Esophagus (tissue), 2 donors: ENCODE measurements at regions not wholly inside any gene's neighbourhood (a gene's known extent, or its start where the extent isn't known, plus 50 kb on each side); places are given as distances from the start of the nearest gene placed in this dataset.

ENCODE experiments used
- H3K27ac ChIP-seq, 2 donors: one replicate each; pipeline ENCODE4 v1.5.1; 2013; ENCODE audit warnings: low read depth in 2 of 2, mild to moderate bottlenecking in 2 of 2, inconsistent platforms in 1 of 2, low read length in 1 of 2, moderate library complexity in 1 of 2
- H3K27me3 ChIP-seq, 2 donors: one replicate each; pipeline ENCODE4 v1.6.1; 2013; ENCODE audit warnings: low read length in 2 of 2, control low read depth in 1 of 2, mild to moderate bottlenecking in 1 of 2; ENCODE audit not compliant: insufficient read depth in 2 of 2, control insufficient read depth in 1 of 2
- H3K36me3 ChIP-seq, 2 donors: one replicate each; pipeline ENCODE4 v1.6.1; 2013; ENCODE audit warnings: low read length in 1 of 2; ENCODE audit not compliant: control insufficient read depth in 2 of 2, insufficient read depth in 2 of 2
- H3K4me1 ChIP-seq, 2 donors: one replicate each; pipeline ENCODE4 v1.6.1; 2013; ENCODE audit warnings: low read length in 1 of 2; ENCODE audit not compliant: control insufficient read depth in 2 of 2, insufficient read depth in 2 of 2
- H3K4me3 ChIP-seq, 2 donors: one replicate each; pipeline ENCODE4 v1.5.1; 2013; ENCODE audit warnings: low read length in 2 of 2, mild to moderate bottlenecking in 2 of 2, low read depth in 1 of 2, moderate library complexity in 1 of 2
- H3K9me3 ChIP-seq, 2 donors: one replicate each; pipeline ENCODE4 v1.6.1; 2013; ENCODE audit warnings: mild to moderate bottlenecking in 2 of 2, low read depth in 1 of 2, low read length in 1 of 2, moderate library complexity in 1 of 2; ENCODE audit not compliant: control insufficient read depth in 2 of 2, insufficient read depth in 1 of 2
- WGBS, 2 donors: extraction: QIAGEN DNeasy Blood & Tissue Kit; methylation state at CpG; one replicate each; pipeline ENCODE4 v1.1.7; 2013; 5-methylcytosine and 5-hydroxymethylcytosine counted together
- donor health status: healthy with polysubstance abuse.
- donor health status: Bipolar disorder and iron deficiency.

GRCh38 chr4:137378393-137378792 lies 153.9 kb downstream of the PCDH18 start:
- 64% methylated on average over 3 of the region's 3 CpGs for WGBS, 2 donors
- Histone ChIP-seq H3K4me1 (no peaks in the 10 kb centered on the region), H3K27ac (no peak overlapping the region), H3K4me3 (no peak overlapping the region), H3K9me3 (no peaks in the 10 kb centered on the region), H3K36me3 (no peaks in the 10 kb centered on the region), H3K27me3 (no peaks in the 10 kb centered on the region)

- Histone ChIP-seq H3K4me1 (no peaks in the 10 kb centered on the region), H3K36me3 (no peaks in the 10 kb centered on the region), H3K9me3 (no peaks in the 10 kb centered on the region), H3K27me3 (no peaks in the 10 kb centered on the region), H3K4me3 (no peak overlapping the region), H3K27ac (no peak overlapping the region)
- WGBS, 2 donors = 67 to 69% methylated on average over 2 of the region's 2 CpGs
Observed at GRCh38 chr4:137376312-137376711, 156.0 kb downstream of the PCDH18 start.

GRCh38 chr4:137375111-137375850 lies 157.0 kb downstream of the PCDH18 start:
- no peaks in the 10 kb centered on the region for H3K9me3 ChIP-seq
- 54 to 76% methylated on average over 2 of the region's 2 CpGs for WGBS, 2 donors
- no peaks in the 10 kb centered on the region for H3K36me3 ChIP-seq
- no peak overlapping the region for H3K27ac ChIP-seq
- H3K4me1 ChIP-seq = no peaks in the 10 kb centered on the region
- no peaks in the 10 kb centered on the region for H3K27me3 ChIP-seq
- H3K4me3 ChIP-seq = no peak overlapping the region

- Histone ChIP-seq H3K27ac (no peak overlapping the region), H3K27me3 (no peaks in the 10 kb centered on the region), H3K9me3 (no peaks in the 10 kb centered on the region), H3K36me3 (no peaks in the 10 kb centered on the region), H3K4me3 (no peak overlapping the region), H3K4me1 (no peaks in the 10 kb centered on the region)
- 53 to 59% methylated on average over 2 of the region's 2 CpGs for WGBS, 2 donors
Observed at GRCh38 chr4:137370679-137371078, 161.6 kb downstream of the PCDH18 start.

GRCh38 chr4:137370206-137370633 lies 162.1 kb downstream of the PCDH18 start:
- 35 to 36% methylated on average over 3 of the region's 3 CpGs for WGBS, 2 donors
- H3K27me3 ChIP-seq = no peaks in the 10 kb centered on the region
- H3K9me3 ChIP-seq = no peaks in the 10 kb centered on the region
- no peaks in the 10 kb centered on the region for H3K36me3 ChIP-seq
- no peak overlapping the region for H3K4me3 ChIP-seq
- no peaks in the 10 kb centered on the region for H3K4me1 ChIP-seq
- no peak overlapping the region for H3K27ac ChIP-seq

GRCh38 chr4:137367620-137368019 lies 164.7 kb downstream of the PCDH18 start:
- H3K27ac ChIP-seq = no peak overlapping the region
- no peaks in the 10 kb centered on the region for H3K9me3 ChIP-seq
- H3K4me1 ChIP-seq = no peaks in the 10 kb centered on the region
- H3K4me3 ChIP-seq = no peak overlapping the region
- no peaks in the 10 kb centered on the region for H3K36me3 ChIP-seq
- H3K27me3 ChIP-seq = no peaks in the 10 kb centered on the region
- 35 to 57% methylated on average over 2 of the region's 2 CpGs for WGBS, 2 donors

- Histone ChIP-seq H3K36me3 (no peaks in the 10 kb centered on the region), H3K4me1 (no peaks in the 10 kb centered on the region), H3K27me3 (no peaks in the 10 kb centered on the region), H3K4me3 (no peak overlapping the region), H3K9me3 (no peaks in the 10 kb centered on the region), H3K27ac (no peak overlapping the region)
- 68 to 69% methylated on average over 4 of the region's 4 CpGs for WGBS, 2 donors
Observed at GRCh38 chr4:137363496-137363895, 168.8 kb downstream of the PCDH18 start.

- H3K9me3 ChIP-seq = no peaks in the 10 kb centered on the region
- no peaks in the 10 kb centered on the region for H3K4me1 ChIP-seq
- H3K36me3 ChIP-seq = no peaks in the 10 kb centered on the region
- no peaks in the 10 kb centered on the region for H3K27me3 ChIP-seq
- H3K4me3 ChIP-seq = no peak overlapping the region
- H3K27ac ChIP-seq = no peak overlapping the region
- 59 to 64% methylated on average over 3 of the region's 3 CpGs for WGBS, 2 donors
Observed at GRCh38 chr4:137361756-137362470, 170.4 kb downstream of the PCDH18 start.

- no peaks in the 10 kb centered on the region for H3K4me1 ChIP-seq
- H3K9me3 ChIP-seq = no peaks in the 10 kb centered on the region
- no peaks in the 10 kb centered on the region for H3K27me3 ChIP-seq
- 21 to 44% methylated on average over 1 of the region's 1 CpG for WGBS, 2 donors
- no peak overlapping the region for H3K27ac ChIP-seq
- no peaks in the 10 kb centered on the region for H3K36me3 ChIP-seq
- no peak overlapping the region for H3K4me3 ChIP-seq
Observed at GRCh38 chr4:137360761-137361160, 171.5 kb downstream of the PCDH18 start.
